CD4-positive, alpha-beta T cell (primary cell): ENCODE measurements at regions not wholly inside any gene's neighbourhood (a gene's known extent, or its start where the extent isn't known, plus 50 kb on each side); places are given as distances from the start of the nearest gene placed in this dataset.

Experiments used
- ATAC-seq: fragments of 200-7000 bp; cut with Tn5 transposase; one replicate; pipeline ENCODE4 v1.10.0; 2022; ENCODE audit warnings: mild to moderate bottlenecking; ENCODE audit not compliant: poor library complexity
- CTCF ChIA-PET: fragments of 350-600 bp; sonication (Branson Sonifier 250); formaldehyde crosslinking; loops from one replicate; lab custom pipeline; 2021; ENCODE audit warnings: antibody characterized with exemption, inconsistent platforms; lab: Charles Lee
- POLR2A ChIA-PET: fragments of 350-600 bp; sonication (Branson Sonifier 250); formaldehyde crosslinking; loops from one replicate; lab custom pipeline; 2021; ENCODE audit warnings: antibody characterized with exemption, inconsistent platforms; lab: Charles Lee
- DNase-seq, 14 experiments: peaks; one replicate each; pipeline ENCODE4 v3.0.0-alpha.2; 2013 to 2020; ENCODE audit warnings: mixed read lengths in 2 of 14
- H3K27ac ChIP-seq, 2 donors: one replicate each; pipeline versions ENCODE4 v1.5.1 to v1.7.0; 2013; ENCODE audit warnings: low read length in 2 of 2, low read depth in 1 of 2, mild to moderate bottlenecking in 1 of 2
- H3K27me3 ChIP-seq, 2 experiments: 1 replicate in 1 of 2; 2 replicates in 1 of 2; pipeline versions ENCODE4 v1.6.1 to v1.7.0; 2013; ENCODE audit warnings: low read length in 2 of 2, control low read depth in 1 of 2, mild to moderate bottlenecking in 1 of 2, moderate library complexity in 1 of 2; ENCODE audit not compliant: insufficient read depth in 2 of 2, control insufficient read depth in 1 of 2
- H3K36me3 ChIP-seq: one replicate; pipeline ENCODE4 v1.6.1; 2013; ENCODE audit warnings: low read length, control low read depth; ENCODE audit not compliant: insufficient read depth
- H3K4me1 ChIP-seq: one replicate; pipeline ENCODE4 v1.6.1; 2013; ENCODE audit warnings: low read length, control low read depth; ENCODE audit not compliant: insufficient read depth
- H3K4me3 ChIP-seq: one replicate; pipeline ENCODE4 v1.5.1; 2013; ENCODE audit warnings: mild to moderate bottlenecking, low read length, moderate library complexity
- H3K9me3 ChIP-seq, 2 experiments: 1 replicate in 1 of 2; 2 replicates in 1 of 2; pipeline versions ENCODE4 v1.6.1 to v1.7.0; 2013; ENCODE audit warnings: low read length in 2 of 2, mild to moderate bottlenecking in 2 of 2, control low read depth in 1 of 2, moderate library complexity in 1 of 2; ENCODE audit not compliant: control insufficient read depth in 1 of 2, insufficient read depth in 1 of 2
- H3K27ac Mint-ChIP-seq: one replicate; pipeline ENCODE4 v1.8.0; 2020; ENCODE audit warnings: mixed read lengths
- H3K27me3 Mint-ChIP-seq: one replicate; pipeline ENCODE4 v1.8.0; 2021; ENCODE audit warnings: mixed read lengths
- H3K36me3 Mint-ChIP-seq: one replicate; pipeline ENCODE4 v1.8.0; 2021; ENCODE audit warnings: low read depth, mixed read lengths
- H3K4me1 Mint-ChIP-seq: one replicate; pipeline ENCODE4 v1.8.0; 2021; ENCODE audit warnings: low read depth, mixed read lengths
- H3K4me3 Mint-ChIP-seq: one replicate; pipeline ENCODE4 v1.8.0; 2020; ENCODE audit warnings: mild to moderate bottlenecking, mixed read lengths
- H3K9me3 Mint-ChIP-seq: one replicate; pipeline ENCODE4 v1.8.0; 2020; ENCODE audit warnings: mixed read lengths
- intact Hi-C, 2 experiments: fragments of 100-400 bp; cut with DNase I in 1 of 2; cut with micrococcal nuclease in 1 of 2; formaldehyde crosslinking; loops; one replicate each; pipeline versions ENCODE4 v1.15.1 to v1.9.0; 2023 to 2025; cut with DNase I, micrococcal nuclease
- TF ChIP-seq, protein P1 (sequence below): fragments of 200-600 bp; IDR thresholded peaks from one replicate; pipeline ENCODE4 v1.8.0; 2022; ENCODE audit warnings: antibody characterized with exemption, mild to moderate bottlenecking

- Histone ChIP-seq H3K9me3 (no peaks in the 10 kb centered on the region), H3K4me1 (no peaks in the 10 kb centered on the region), H3K4me3 (no peak overlapping the region), H3K36me3 (no peaks in the 10 kb centered on the region), H3K27me3 (no peaks in the 10 kb centered on the region), H3K27ac (no peak overlapping the region)
- ChIA-PET POLR2A (no interaction called here), CTCF (no interaction called here)
- Mint-ChIP-seq H3K4me3 (no peak overlapping the region), H3K36me3 (no peaks in the 10 kb centered on the region), H3K27ac (no peak overlapping the region), H3K27me3 (peaks cover 10% of the 10 kb centered on the region), H3K9me3 (no peaks in the 10 kb centered on the region), H3K4me1 (no peaks in the 10 kb centered on the region)
- DNase-seq = no peak
- TF ChIP-seq, protein P1, sequence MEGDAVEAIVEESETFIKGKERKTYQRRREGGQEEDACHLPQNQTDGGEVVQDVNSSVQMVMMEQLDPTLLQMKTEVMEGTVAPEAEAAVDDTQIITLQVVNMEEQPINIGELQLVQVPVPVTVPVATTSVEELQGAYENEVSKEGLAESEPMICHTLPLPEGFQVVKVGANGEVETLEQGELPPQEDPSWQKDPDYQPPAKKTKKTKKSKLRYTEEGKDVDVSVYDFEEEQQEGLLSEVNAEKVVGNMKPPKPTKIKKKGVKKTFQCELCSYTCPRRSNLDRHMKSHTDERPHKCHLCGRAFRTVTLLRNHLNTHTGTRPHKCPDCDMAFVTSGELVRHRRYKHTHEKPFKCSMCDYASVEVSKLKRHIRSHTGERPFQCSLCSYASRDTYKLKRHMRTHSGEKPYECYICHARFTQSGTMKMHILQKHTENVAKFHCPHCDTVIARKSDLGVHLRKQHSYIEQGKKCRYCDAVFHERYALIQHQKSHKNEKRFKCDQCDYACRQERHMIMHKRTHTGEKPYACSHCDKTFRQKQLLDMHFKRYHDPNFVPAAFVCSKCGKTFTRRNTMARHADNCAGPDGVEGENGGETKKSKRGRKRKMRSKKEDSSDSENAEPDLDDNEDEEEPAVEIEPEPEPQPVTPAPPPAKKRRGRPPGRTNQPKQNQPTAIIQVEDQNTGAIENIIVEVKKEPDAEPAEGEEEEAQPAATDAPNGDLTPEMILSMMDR = no peak
- intact Hi-C loops = no loop called here
- ATAC-seq = no peak
Observed at GRCh38 chr17:33932996-33933395, 322.1 kb upstream of the CCL2 start.

GRCh38 chr17:33933576-33933975 lies 321.5 kb upstream of the CCL2 start:
- no peaks in the 10 kb centered on the region for H3K4me1 Mint-ChIP-seq
- Histone ChIP-seq H3K9me3 (no peaks in the 10 kb centered on the region), H3K4me1 (no peaks in the 10 kb centered on the region), H3K27me3 (no peaks in the 10 kb centered on the region), H3K36me3 (no peaks in the 10 kb centered on the region), H3K4me3 (no peak overlapping the region), H3K27ac (no peak overlapping the region)
- peaks cover 7% of the 10 kb centered on the region for H3K27me3 Mint-ChIP-seq
- DNase-seq (no peak), ATAC-seq (no peak)
- no peak overlapping the region for H3K4me3 Mint-ChIP-seq
- H3K9me3 Mint-ChIP-seq = no peaks in the 10 kb centered on the region
- no peak overlapping the region for H3K27ac Mint-ChIP-seq
- intact Hi-C loops = no loop called here
- ChIA-PET CTCF (no interaction called here), POLR2A (no interaction called here)
- no peaks in the 10 kb centered on the region for H3K36me3 Mint-ChIP-seq
- TF ChIP-seq, protein P1 = no peak

- no peak overlapping the region for H3K27ac ChIP-seq
- no peaks in the 10 kb centered on the region for H3K4me1 Mint-ChIP-seq
- H3K36me3 ChIP-seq = no peaks in the 10 kb centered on the region
- ATAC-seq = no peak
- H3K27ac Mint-ChIP-seq = no peak overlapping the region
- no peak overlapping the region for H3K4me3 ChIP-seq
- intact Hi-C loops = no loop called here
- no peaks in the 10 kb centered on the region for H3K36me3 Mint-ChIP-seq
- POLR2A ChIA-PET = no interaction called here
- no peak overlapping the region for H3K4me3 Mint-ChIP-seq
- H3K9me3 ChIP-seq = no peaks in the 10 kb centered on the region
- H3K27me3 ChIP-seq = no peaks in the 10 kb centered on the region
- TF ChIP-seq, protein P1 = no peak
- H3K27me3 Mint-ChIP-seq = no peaks in the 10 kb centered on the region
- CTCF ChIA-PET = no interaction called here
- no peaks in the 10 kb centered on the region for H3K4me1 ChIP-seq
- H3K9me3 Mint-ChIP-seq = no peaks in the 10 kb centered on the region
- DNase-seq = no peak
Observed at GRCh38 chr17:33934696-33935095, 320.4 kb upstream of the CCL2 start.
